Trophoblast cell (in vitro differentiated cells and primary cell): ENCODE measurements at regions not wholly inside any gene's neighbourhood (a gene's known extent, or its start where the extent isn't known, plus 50 kb on each side); places are given as distances from the start of the nearest gene placed in this dataset.

ENCODE experiments used
- DNase-seq, 2 donors: peaks; one replicate each; pipeline ENCODE4 v3.0.0-alpha.2; 2016
- H2AFZ ChIP-seq: 2 replicates; pipeline ENCODE4 v1.6.1; 2013; ENCODE audit warnings: low read length, moderate library complexity, mild to moderate bottlenecking; ENCODE audit not compliant: insufficient read depth, poor library complexity
- H2AK5ac ChIP-seq: 2 replicates; pipeline ENCODE4 v1.6.1; 2013; ENCODE audit warnings: mild to moderate bottlenecking, low read length
- H2BK120ac ChIP-seq: 2 replicates; pipeline ENCODE4 v1.6.1; 2013; ENCODE audit warnings: low read length, mild to moderate bottlenecking, moderate library complexity; ENCODE audit not compliant: insufficient read depth, poor library complexity
- H2BK12ac ChIP-seq: 2 replicates; pipeline ENCODE4 v1.6.1; 2013; ENCODE audit warnings: mild to moderate bottlenecking, low read length, moderate library complexity
- H2BK5ac ChIP-seq: 2 replicates; pipeline ENCODE4 v1.6.1; 2013; ENCODE audit warnings: low read length, low read depth, moderate library complexity, mild to moderate bottlenecking; ENCODE audit not compliant: poor library complexity
- H3K14ac ChIP-seq: 2 replicates; pipeline ENCODE4 v1.6.1; 2013; ENCODE audit warnings: mild to moderate bottlenecking, low read length
- H3K18ac ChIP-seq: 2 replicates; pipeline ENCODE4 v1.6.1; 2013; ENCODE audit warnings: mild to moderate bottlenecking, low read length
- H3K23ac ChIP-seq: 2 replicates; pipeline ENCODE4 v1.6.1; 2013; ENCODE audit warnings: low read length
- H3K27ac ChIP-seq: 2 replicates; pipeline ENCODE4 v1.5.1; 2013; ENCODE audit warnings: low read depth, mild to moderate bottlenecking, inconsistent platforms, low read length, moderate library complexity
- H3K27me3 ChIP-seq: 2 replicates; pipeline ENCODE4 v1.6.1; 2013; ENCODE audit warnings: inconsistent platforms, mild to moderate bottlenecking, low read length, moderate library complexity; ENCODE audit not compliant: insufficient read depth
- H3K36me3 ChIP-seq, 2 experiments: 1 replicate in 1 of 2; 2 replicates in 1 of 2; pipeline ENCODE4 v1.6.1; 2013; ENCODE audit warnings: low read length in 2 of 2, mild to moderate bottlenecking in 2 of 2, moderate library complexity in 1 of 2; ENCODE audit not compliant: insufficient read depth in 2 of 2, control insufficient read depth in 1 of 2
- H3K4ac ChIP-seq: 2 replicates; pipeline ENCODE4 v1.6.1; 2013; ENCODE audit warnings: low read depth, mild to moderate bottlenecking, low read length, moderate library complexity
- H3K4me1 ChIP-seq, 2 experiments: 1 replicate in 1 of 2; 2 replicates in 1 of 2; pipeline ENCODE4 v1.6.1; 2013; ENCODE audit warnings: low read length in 2 of 2, mild to moderate bottlenecking in 2 of 2, moderate library complexity in 1 of 2; ENCODE audit not compliant: insufficient read depth in 2 of 2, control insufficient read depth in 1 of 2
- H3K4me2 ChIP-seq: 2 replicates; pipeline ENCODE4 v1.6.1; 2013; ENCODE audit warnings: inconsistent platforms, mild to moderate bottlenecking, low read length, moderate library complexity
- H3K4me3 ChIP-seq: 2 replicates; pipeline ENCODE4 v1.5.1; 2013; ENCODE audit warnings: mild to moderate bottlenecking, low read depth, low read length, inconsistent platforms
- H3K79me1 ChIP-seq: one replicate; pipeline ENCODE4 v1.6.1; 2013; ENCODE audit warnings: low read length
- H3K79me2 ChIP-seq: 2 replicates; pipeline ENCODE4 v1.6.1; 2013; ENCODE audit warnings: low read length, mild to moderate bottlenecking; ENCODE audit not compliant: control insufficient read depth, insufficient read depth, poor library complexity
- H3K9ac ChIP-seq: 2 replicates; pipeline ENCODE4 v1.6.1; 2013; ENCODE audit warnings: mild to moderate bottlenecking, low read length
- H3K9me3 ChIP-seq: 2 replicates; pipeline ENCODE4 v1.6.1; 2013; ENCODE audit warnings: low read depth, mild to moderate bottlenecking, control low read depth, inconsistent platforms, low read length; ENCODE audit not compliant: insufficient read depth
- H4K12ac ChIP-seq: 2 replicates; pipeline ENCODE4 v1.6.1; 2013; ENCODE audit warnings: low read depth, mild to moderate bottlenecking, low read length, moderate library complexity
- H4K8ac ChIP-seq: 2 replicates; pipeline ENCODE4 v1.6.1; 2013; ENCODE audit warnings: low read depth, mild to moderate bottlenecking, low read length, moderate library complexity
- H4K91ac ChIP-seq: one replicate; pipeline ENCODE4 v1.6.1; 2013; ENCODE audit warnings: low read depth, mild to moderate bottlenecking, low read length, moderate library complexity
- WGBS: extraction: QIAGEN DNeasy Blood & Tissue Kit; methylation state at CpG from one replicate; pipeline ENCODE4 v1.1.7; 2013; ENCODE audit warnings: missing lambda C conversion rate; ENCODE audit not compliant: insufficient read length, insufficient coverage; ENCODE audit errors: extremely low coverage; 5-methylcytosine and 5-hydroxymethylcytosine counted together

DNA sequence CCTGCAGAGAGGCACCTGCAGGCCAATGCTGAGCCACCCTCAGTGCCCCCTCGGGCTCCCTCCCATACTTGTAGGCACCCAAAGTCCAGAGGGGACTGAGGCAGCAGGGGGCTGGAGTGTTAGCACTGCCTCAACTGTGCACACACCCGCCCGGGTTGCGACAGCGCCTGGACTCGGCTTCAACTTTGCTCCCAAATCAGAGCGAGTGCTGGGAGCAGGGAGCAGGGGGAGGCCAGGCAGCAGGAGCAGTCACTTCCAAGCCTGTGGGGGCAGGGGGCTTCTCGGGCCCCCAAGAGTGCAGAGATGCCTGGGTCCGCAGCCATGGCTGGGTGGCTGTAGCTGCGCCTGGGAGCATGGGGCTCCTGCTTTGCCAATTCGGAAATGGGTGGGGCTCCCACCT lies 79.5 kb downstream of the DISP1 start:
- WGBS, result no CpG with 5 or more reads among the region's 11 CpGs
- no peak overlapping the region for H3K14ac ChIP-seq
- no peak overlapping the region for H3K27ac ChIP-seq
- no peak overlapping the region for H3K4ac ChIP-seq
- no peak overlapping the region for H3K9ac ChIP-seq
- H3K4me2 ChIP-seq, result no peak overlapping the region
- H3K4me3 ChIP-seq, result no peak overlapping the region
- no peak overlapping the region for H3K23ac ChIP-seq
- DNase-seq, result no peak
- no peaks in the 10 kb centered on the region for H3K9me3 ChIP-seq
- H2BK12ac ChIP-seq, result no peak overlapping the region
- no peak overlapping the region for H2BK120ac ChIP-seq
- H4K12ac ChIP-seq, result no peak overlapping the region
- H3K36me3 ChIP-seq, result no peaks in the 10 kb centered on the region
- no peaks in the 10 kb centered on the region for H3K4me1 ChIP-seq
- no peak overlapping the region for H2BK5ac ChIP-seq
- no peak overlapping the region for H2AFZ ChIP-seq
- no peak overlapping the region for H4K91ac ChIP-seq
- no peaks in the 10 kb centered on the region for H3K79me1 ChIP-seq
- H4K8ac ChIP-seq, result no peak overlapping the region
- H2AK5ac ChIP-seq, result no peak overlapping the region
- H3K18ac ChIP-seq, result no peak overlapping the region
- no peaks in the 10 kb centered on the region for H3K27me3 ChIP-seq
- H3K79me2 ChIP-seq, result no peaks in the 10 kb centered on the region

DNA sequence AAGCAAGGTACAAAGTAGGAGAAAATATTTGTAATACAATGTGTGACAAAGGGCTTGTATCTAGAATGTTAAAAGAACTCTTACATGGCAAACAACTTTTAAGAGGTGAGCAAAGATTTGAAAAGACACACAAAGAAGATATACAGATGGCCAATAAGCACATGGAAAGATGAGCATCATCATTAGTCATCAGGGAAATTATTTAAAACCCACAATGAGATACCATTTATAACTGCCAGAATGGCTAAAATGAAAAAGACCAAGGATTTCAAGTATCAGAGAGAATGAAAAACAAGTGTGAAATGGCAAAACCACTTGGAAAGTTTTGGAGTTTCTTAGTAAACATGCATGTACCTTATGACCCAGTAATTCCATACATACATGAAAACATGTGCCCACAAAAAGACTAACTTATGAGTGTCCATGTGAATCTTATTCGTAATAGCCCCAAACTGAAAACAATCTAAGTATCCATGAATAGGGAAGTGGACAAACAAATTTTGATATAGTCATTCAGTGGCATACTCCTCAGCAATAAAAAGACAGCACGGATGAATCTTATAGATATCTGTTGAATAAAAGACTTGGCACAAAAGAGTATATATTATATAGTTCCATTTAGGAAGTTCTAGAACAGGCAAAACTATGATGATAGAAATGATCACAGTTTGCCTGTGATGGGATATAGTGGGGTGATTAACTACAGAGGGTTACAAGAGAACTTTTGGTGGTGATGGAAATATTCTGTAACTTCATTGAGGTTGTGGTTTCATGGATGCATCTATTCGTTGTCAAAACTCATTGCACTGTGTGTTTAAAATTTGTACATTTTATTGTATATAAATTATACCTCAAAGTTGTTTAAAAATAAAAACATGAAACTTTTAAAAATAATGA lies 82.0 kb downstream of the DISP1 start:
- Histone ChIP-seq H4K12ac (no peak overlapping the region), H3K9me3 (no peaks in the 10 kb centered on the region), H3K23ac (no peak overlapping the region), H3K27me3 (no peaks in the 10 kb centered on the region), H3K79me2 (no peaks in the 10 kb centered on the region), H3K4me3 (no peak overlapping the region), H3K18ac (no peak overlapping the region), H3K79me1 (no peaks in the 10 kb centered on the region), H4K91ac (no peak overlapping the region), H4K8ac (no peak overlapping the region), H2AK5ac (no peak overlapping the region), H3K14ac (no peak overlapping the region), H3K4me1 (peaks cover 0 to 3% of the 10 kb centered on the region in 2 experiments), H3K4me2 (no peak overlapping the region), H3K36me3 (no peaks in the 10 kb centered on the region), H2BK12ac (no peak overlapping the region), H3K4ac (no peak overlapping the region), H2AFZ (no peak overlapping the region), H3K27ac (no peak overlapping the region), H2BK5ac (no peak overlapping the region), H2BK120ac (no peak overlapping the region), H3K9ac (no peak overlapping the region)
- WGBS, result no CpG with 5 or more reads among the region's 3 CpGs
- no peak for DNase-seq

DNA sequence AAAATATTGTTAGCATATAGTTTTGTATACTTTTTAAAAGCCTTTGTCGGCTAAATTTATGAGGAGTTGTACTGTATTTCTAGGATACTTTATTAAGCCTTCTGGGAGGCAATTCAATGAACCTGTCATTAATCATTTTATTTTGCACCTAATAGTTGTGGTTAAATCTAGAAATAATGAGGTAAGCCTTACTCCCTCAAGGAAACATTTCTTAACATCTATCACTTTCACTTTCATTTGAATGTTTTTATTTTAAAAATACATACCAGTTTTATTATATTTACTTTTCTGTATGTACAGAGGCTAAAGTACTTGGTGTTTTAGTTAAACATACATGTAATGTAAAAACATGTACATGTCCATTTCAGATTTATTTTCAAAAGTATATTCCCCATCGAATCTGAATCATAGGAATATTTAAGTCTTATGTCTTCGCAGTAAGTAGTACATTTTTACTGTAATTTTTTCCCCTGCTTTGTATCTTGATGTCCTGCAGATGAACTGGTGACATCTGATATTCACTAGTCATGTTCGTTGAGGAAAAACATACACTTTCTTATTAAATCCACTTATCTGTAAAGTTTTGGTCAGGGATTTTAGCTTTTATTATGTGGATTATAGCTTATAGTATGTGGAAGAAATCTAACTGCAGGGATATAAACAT lies 82.8 kb downstream of the DISP1 start:
- Histone ChIP-seq H3K27ac (no peak overlapping the region), H4K8ac (no peak overlapping the region), H2BK120ac (no peak overlapping the region), H3K27me3 (no peaks in the 10 kb centered on the region), H3K4me1 (peaks cover 0 to 3% of the 10 kb centered on the region in 2 experiments), H4K12ac (no peak overlapping the region), H3K23ac (no peak overlapping the region), H3K4me2 (no peak overlapping the region), H3K9ac (no peak overlapping the region), H3K4me3 (no peak overlapping the region), H3K79me2 (no peaks in the 10 kb centered on the region), H2AFZ (no peak overlapping the region), H2BK12ac (no peak overlapping the region), H3K36me3 (no peaks in the 10 kb centered on the region), H2BK5ac (no peak overlapping the region), H3K4ac (no peak overlapping the region), H3K14ac (no peak overlapping the region), H2AK5ac (no peak overlapping the region), H3K9me3 (no peaks in the 10 kb centered on the region), H3K18ac (no peak overlapping the region), H3K79me1 (no peaks in the 10 kb centered on the region), H4K91ac (no peak overlapping the region)
- no CpG with 5 or more reads among the region's 4 CpGs for WGBS
- no peak for DNase-seq

DNA sequence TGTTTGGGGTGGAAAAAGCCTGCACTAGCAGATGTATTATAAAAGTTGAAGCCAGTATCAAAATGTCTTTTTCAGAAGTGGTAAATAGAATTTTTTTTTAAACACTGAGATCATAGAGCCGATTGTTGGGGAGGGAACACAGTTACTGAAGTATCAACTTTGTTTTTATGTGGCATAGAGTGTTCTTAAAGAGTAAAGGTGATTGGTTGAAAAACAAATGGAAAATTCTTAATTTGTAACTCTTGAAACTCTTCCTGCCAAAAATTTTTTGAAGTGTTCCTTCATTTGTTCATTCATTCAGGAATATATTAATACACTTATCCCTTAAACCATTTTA lies 83.3 kb downstream of the DISP1 start:
- Histone ChIP-seq H3K79me2 (no peaks in the 10 kb centered on the region), H3K4me2 (no peak overlapping the region), H3K4ac (no peak overlapping the region), H2BK120ac (no peak overlapping the region), H2BK12ac (no peak overlapping the region), H4K91ac (no peak overlapping the region), H3K4me3 (no peak overlapping the region), H3K23ac (no peak overlapping the region), H3K79me1 (no peaks in the 10 kb centered on the region), H3K4me1 (peaks cover 0 to 3% of the 10 kb centered on the region in 2 experiments), H3K27ac (no peak overlapping the region), H3K18ac (no peak overlapping the region), H2BK5ac (no peak overlapping the region), H2AFZ (no peak overlapping the region), H3K9me3 (no peaks in the 10 kb centered on the region), H4K12ac (no peak overlapping the region), H3K36me3 (no peaks in the 10 kb centered on the region), H4K8ac (no peak overlapping the region), H3K9ac (no peak overlapping the region), H3K14ac (no peak overlapping the region), H3K27me3 (no peaks in the 10 kb centered on the region), H2AK5ac (no peak overlapping the region)
- no peak for DNase-seq
- no CpG with 5 or more reads among the region's 1 CpG for WGBS
